ENCODE measurements at regions not wholly inside any gene's neighbourhood (a gene's known extent, or its start where the extent isn't known, plus 50 kb on each side); places are given as distances from the start of the nearest gene placed in this dataset.

- Histone ChIP-seq H3K4me3 (no peak overlapping the region), H2AFZ (no peak overlapping the region), H3K9me2 (replicated peaks; ENCODE audit: insufficient read depth) (no peaks in the 10 kb centered on the region), H3K79me2 (no peaks in the 10 kb centered on the region), H3K27ac (no peak overlapping the region), H4K20me1 (ENCODE audit: insufficient read depth, poor library complexity, severe bottlenecking) (no peaks in the 10 kb centered on the region), H3K4me2 (no peak overlapping the region), H3K27me3 (no peaks in the 10 kb centered on the region), H3K4me1 (ENCODE audit: insufficient read depth) (no peaks in the 10 kb centered on the region), H3K36me3 (replicated peaks; ENCODE audit: insufficient read depth, low read depth) (no peaks in the 10 kb centered on the region), H3K9me3 (ENCODE audit: low read depth) (no peaks in the 10 kb centered on the region)
- WGBS (ENCODE audit: low lambda C conversion rate, missing lambda C conversion rate), result 38% methylated on average over 3 of the region's 3 CpGs
- TF ChIP-seq EZH2phosphoT487 (IDR thresholded peaks at IDR 0.05; ENCODE audit: low read depth, severe bottlenecking, unreplicated experiment) (no peak), EZH2 (IDR thresholded peaks at IDR 0.05; ENCODE audit: borderline replicate concordance) (no peak), CTCF (IDR thresholded peaks at IDR 0.05; ENCODE audit: poor library complexity) (no peak)
- peak; percentile 20 for DNase-seq (ENCODE audit: low spot score)
Measured at GRCh38 chr9:108568093-108568492, 287.7 kb downstream of the ACTL7B start.

- H2AFZ ChIP-seq, result no peak overlapping the region
- H3K36me3 ChIP-seq (replicated peaks; ENCODE audit: insufficient read depth, low read depth), result no peaks in the 10 kb centered on the region
- H3K79me2 ChIP-seq, result no peaks in the 10 kb centered on the region
- no peaks in the 10 kb centered on the region for H3K4me1 ChIP-seq (ENCODE audit: insufficient read depth)
- 77% methylated on average over 1 of the region's 1 CpG for WGBS (ENCODE audit: low lambda C conversion rate, missing lambda C conversion rate)
- no peak for TF ChIP-seq EZH2 (IDR thresholded peaks at IDR 0.05; ENCODE audit: borderline replicate concordance)
- no peak for TF ChIP-seq CTCF (IDR thresholded peaks at IDR 0.05; ENCODE audit: poor library complexity)
- no peak for TF ChIP-seq EZH2phosphoT487 (IDR thresholded peaks at IDR 0.05; ENCODE audit: low read depth, severe bottlenecking, unreplicated experiment)
- no peaks in the 10 kb centered on the region for H4K20me1 ChIP-seq (ENCODE audit: insufficient read depth, poor library complexity, severe bottlenecking)
- H3K9me3 ChIP-seq (ENCODE audit: low read depth), result no peaks in the 10 kb centered on the region
- DNase-seq (ENCODE audit: low spot score), result no peak
- no peaks in the 10 kb centered on the region for H3K27me3 ChIP-seq
- H3K9me2 ChIP-seq (replicated peaks; ENCODE audit: insufficient read depth), result no peaks in the 10 kb centered on the region
- no peak overlapping the region for H3K27ac ChIP-seq
- no peak overlapping the region for H3K4me2 ChIP-seq
- H3K4me3 ChIP-seq, result no peak overlapping the region
Measured at GRCh38 chr9:108567571-108567970, 288.2 kb downstream of the ACTL7B start.

- Histone ChIP-seq H3K4me3 (no peak overlapping the region), H4K20me1 (ENCODE audit: insufficient read depth, poor library complexity, severe bottlenecking) (no peaks in the 10 kb centered on the region), H3K9me3 (ENCODE audit: low read depth) (no peaks in the 10 kb centered on the region), H3K4me1 (ENCODE audit: insufficient read depth) (no peaks in the 10 kb centered on the region), H2AFZ (no peak overlapping the region), H3K9me2 (replicated peaks; ENCODE audit: insufficient read depth) (no peaks in the 10 kb centered on the region), H3K4me2 (no peak overlapping the region), H3K27me3 (no peaks in the 10 kb centered on the region), H3K79me2 (no peaks in the 10 kb centered on the region), H3K36me3 (replicated peaks; ENCODE audit: insufficient read depth, low read depth) (no peaks in the 10 kb centered on the region), H3K27ac (no peak overlapping the region)
- TF ChIP-seq EZH2phosphoT487 (IDR thresholded peaks at IDR 0.05; ENCODE audit: low read depth, severe bottlenecking, unreplicated experiment) (no peak), CTCF (IDR thresholded peaks at IDR 0.05; ENCODE audit: poor library complexity) (peak; percentile 90), EZH2 (IDR thresholded peaks at IDR 0.05; ENCODE audit: borderline replicate concordance) (no peak)
- 6% methylated on average over 2 of the region's 2 CpGs for WGBS (ENCODE audit: low lambda C conversion rate, missing lambda C conversion rate)
- peak; percentile 92 for DNase-seq (ENCODE audit: low spot score)
Measured at GRCh38 chr9:108565651-108566378, 290.0 kb downstream of the ACTL7B start.
